22Rv1 (cell line): ENCODE measurements at regions not wholly inside any gene's neighbourhood (a gene's known extent, or its start where the extent isn't known, plus 50 kb on each side); places are given as distances from the start of the nearest gene placed in this dataset.

Source experiments
- ZFX ChIP-seq: fragments of 450-650 bp; IDR thresholded peaks from 2 replicates; pipeline ENCODE4 v1.6.1; 2017; ENCODE audit warnings: antibody characterized with exemption, borderline replicate concordance
- TF ChIP-seq, protein P1 (sequence below): fragments of 450-650 bp; IDR thresholded peaks from 2 replicates; pipeline ENCODE4 v1.5.1; 2017; ENCODE audit warnings: mild to moderate bottlenecking

- TF ChIP-seq, protein P1, sequence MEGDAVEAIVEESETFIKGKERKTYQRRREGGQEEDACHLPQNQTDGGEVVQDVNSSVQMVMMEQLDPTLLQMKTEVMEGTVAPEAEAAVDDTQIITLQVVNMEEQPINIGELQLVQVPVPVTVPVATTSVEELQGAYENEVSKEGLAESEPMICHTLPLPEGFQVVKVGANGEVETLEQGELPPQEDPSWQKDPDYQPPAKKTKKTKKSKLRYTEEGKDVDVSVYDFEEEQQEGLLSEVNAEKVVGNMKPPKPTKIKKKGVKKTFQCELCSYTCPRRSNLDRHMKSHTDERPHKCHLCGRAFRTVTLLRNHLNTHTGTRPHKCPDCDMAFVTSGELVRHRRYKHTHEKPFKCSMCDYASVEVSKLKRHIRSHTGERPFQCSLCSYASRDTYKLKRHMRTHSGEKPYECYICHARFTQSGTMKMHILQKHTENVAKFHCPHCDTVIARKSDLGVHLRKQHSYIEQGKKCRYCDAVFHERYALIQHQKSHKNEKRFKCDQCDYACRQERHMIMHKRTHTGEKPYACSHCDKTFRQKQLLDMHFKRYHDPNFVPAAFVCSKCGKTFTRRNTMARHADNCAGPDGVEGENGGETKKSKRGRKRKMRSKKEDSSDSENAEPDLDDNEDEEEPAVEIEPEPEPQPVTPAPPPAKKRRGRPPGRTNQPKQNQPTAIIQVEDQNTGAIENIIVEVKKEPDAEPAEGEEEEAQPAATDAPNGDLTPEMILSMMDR: no peak
- TF ChIP-seq ZFX: no peak
Observed at GRCh38 chr18:22349966-22350365, 67.7 kb downstream of the CTAGE1 start.
